DOHH2 (cell line): ENCODE measurements at regions not wholly inside any gene's neighbourhood (a gene's known extent, or its start where the extent isn't known, plus 50 kb on each side); places are given as distances from the start of the nearest gene placed in this dataset.

Experiments used
- H3F3A ChIP-seq: fragments of 200-600 bp; sonication (generic), shearing (Covaris generic); 2 replicates; pipeline ENCODE4 v1.6.0; 2016; ENCODE audit warnings: antibody characterized with exemption, mild to moderate bottlenecking; ENCODE audit not compliant: control insufficient read depth, insufficient read depth
- H3K27ac ChIP-seq: fragments of 200-600 bp; sonication (generic); 2 replicates; pipeline ENCODE4 v1.5.1; 2014; ENCODE audit warnings: low read depth, mild to moderate bottlenecking, low read length, moderate library complexity
- H3K27me3 ChIP-seq: fragments of 200-600 bp; sonication (generic); 2 replicates; pipeline ENCODE4 v1.6.1; 2014; ENCODE audit warnings: mild to moderate bottlenecking, low read length, mixed read lengths; ENCODE audit not compliant: control insufficient read depth
- H3K36me3 ChIP-seq: fragments of 200-600 bp; sonication (generic); 2 replicates; pipeline ENCODE4 v1.6.1; 2014; ENCODE audit warnings: mild to moderate bottlenecking, low read length, moderate library complexity, mixed read lengths; ENCODE audit not compliant: control insufficient read depth
- H3K4me1 ChIP-seq: fragments of 200-600 bp; sonication (generic); 2 replicates; pipeline ENCODE4 v1.6.1; 2014; ENCODE audit warnings: mild to moderate bottlenecking, low read length, mixed read lengths; ENCODE audit not compliant: control insufficient read depth
- H3K4me2 ChIP-seq: fragments of 200-600 bp; sonication (generic); 2 replicates; pipeline ENCODE4 v1.6.0; 2014; ENCODE audit warnings: mild to moderate bottlenecking, low read length, moderate library complexity
- H3K4me3 ChIP-seq: fragments of 200-600 bp; sonication (generic); 2 replicates; pipeline ENCODE4 v1.5.1; 2014; ENCODE audit warnings: mild to moderate bottlenecking, low read length, mixed read lengths
- H3K79me2 ChIP-seq: fragments of 200-600 bp; sonication (generic); 2 replicates; pipeline ENCODE4 v1.6.1; 2014; ENCODE audit warnings: mild to moderate bottlenecking, low read length, mixed read lengths; ENCODE audit not compliant: control insufficient read depth
- H3K9me2 ChIP-seq: fragments of 200-600 bp; sonication (generic); replicated peaks from 2 replicates; pipeline ENCODE4 v1.6.1; 2014; ENCODE audit warnings: mild to moderate bottlenecking, low read length, mixed read lengths; ENCODE audit not compliant: control insufficient read depth
- H3K9me3 ChIP-seq: fragments of 200-600 bp; sonication (generic); 2 replicates; pipeline ENCODE4 v1.6.1; 2014; ENCODE audit warnings: antibody characterized with exemption, low read length, mixed read lengths; ENCODE audit not compliant: control insufficient read depth, insufficient read depth
- H4K20me1 ChIP-seq: fragments of 200-600 bp; sonication (generic); 2 replicates; pipeline ENCODE4 v1.6.0; 2014; ENCODE audit warnings: low read depth, mild to moderate bottlenecking, antibody characterized with exemption, low read length, moderate library complexity; ENCODE audit not compliant: control insufficient read depth, insufficient read depth
- EZH2phosphoT487 ChIP-seq: fragments of 200-600 bp; sonication (generic); IDR thresholded peaks from 2 replicates; pipeline ENCODE4 v1.6.1; 2017; ENCODE audit warnings: borderline replicate concordance, mild to moderate bottlenecking, antibody characterized with exemption, low read length, moderate library complexity, mixed read lengths
- TF ChIP-seq, protein P1 (sequence below): fragments of 200-600 bp; sonication (generic); IDR thresholded peaks from one replicate; pipeline ENCODE4 v1.5.1; 2014; ENCODE audit warnings: antibody characterized with exemption, mild to moderate bottlenecking, low read depth, low read length; ENCODE audit not compliant: poor library complexity, severe bottlenecking

DNA sequence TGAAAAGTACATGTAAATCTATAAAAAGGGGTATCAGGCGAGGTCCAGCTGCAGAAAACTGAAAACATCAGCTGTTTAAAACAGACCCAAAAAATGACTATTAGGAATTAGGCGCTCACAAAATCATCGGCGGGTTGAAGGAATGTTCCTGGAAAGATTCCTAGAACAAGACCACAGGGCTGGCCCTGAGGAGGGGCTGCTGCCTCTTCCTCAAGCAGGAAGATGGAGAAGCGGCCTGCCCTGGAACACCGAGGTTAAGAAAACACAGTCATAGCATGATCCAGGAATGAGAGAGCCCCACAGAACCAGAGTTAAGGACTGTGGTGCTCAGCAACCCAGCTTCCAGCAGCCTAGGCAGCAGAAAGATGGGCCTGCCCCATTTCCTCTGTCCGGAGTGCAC, 78.4 kb downstream of the C11orf91 start:
- Histone ChIP-seq H3K36me3 (0 out of 2 replicates have a peak, but pooled peaks cover 6% of the 10 kb centered on the region), H3K4me2 (no peak overlapping the region), H4K20me1 (no peaks in the 10 kb centered on the region), H3K79me2 (no peaks in the 10 kb centered on the region), H3K4me1 (no peaks in the 10 kb centered on the region), H3K4me3 (no peak overlapping the region), H3K27ac (no peak overlapping the region), H3K9me2 (no peaks in the 10 kb centered on the region), H3K27me3 (no peaks in the 10 kb centered on the region), H3K9me3 (no peaks in the 10 kb centered on the region), H3F3A (no peaks in the 10 kb centered on the region)
- TF ChIP-seq EZH2phosphoT487, result no peak
- TF ChIP-seq, protein P1, sequence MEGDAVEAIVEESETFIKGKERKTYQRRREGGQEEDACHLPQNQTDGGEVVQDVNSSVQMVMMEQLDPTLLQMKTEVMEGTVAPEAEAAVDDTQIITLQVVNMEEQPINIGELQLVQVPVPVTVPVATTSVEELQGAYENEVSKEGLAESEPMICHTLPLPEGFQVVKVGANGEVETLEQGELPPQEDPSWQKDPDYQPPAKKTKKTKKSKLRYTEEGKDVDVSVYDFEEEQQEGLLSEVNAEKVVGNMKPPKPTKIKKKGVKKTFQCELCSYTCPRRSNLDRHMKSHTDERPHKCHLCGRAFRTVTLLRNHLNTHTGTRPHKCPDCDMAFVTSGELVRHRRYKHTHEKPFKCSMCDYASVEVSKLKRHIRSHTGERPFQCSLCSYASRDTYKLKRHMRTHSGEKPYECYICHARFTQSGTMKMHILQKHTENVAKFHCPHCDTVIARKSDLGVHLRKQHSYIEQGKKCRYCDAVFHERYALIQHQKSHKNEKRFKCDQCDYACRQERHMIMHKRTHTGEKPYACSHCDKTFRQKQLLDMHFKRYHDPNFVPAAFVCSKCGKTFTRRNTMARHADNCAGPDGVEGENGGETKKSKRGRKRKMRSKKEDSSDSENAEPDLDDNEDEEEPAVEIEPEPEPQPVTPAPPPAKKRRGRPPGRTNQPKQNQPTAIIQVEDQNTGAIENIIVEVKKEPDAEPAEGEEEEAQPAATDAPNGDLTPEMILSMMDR, result no peak

DNA sequence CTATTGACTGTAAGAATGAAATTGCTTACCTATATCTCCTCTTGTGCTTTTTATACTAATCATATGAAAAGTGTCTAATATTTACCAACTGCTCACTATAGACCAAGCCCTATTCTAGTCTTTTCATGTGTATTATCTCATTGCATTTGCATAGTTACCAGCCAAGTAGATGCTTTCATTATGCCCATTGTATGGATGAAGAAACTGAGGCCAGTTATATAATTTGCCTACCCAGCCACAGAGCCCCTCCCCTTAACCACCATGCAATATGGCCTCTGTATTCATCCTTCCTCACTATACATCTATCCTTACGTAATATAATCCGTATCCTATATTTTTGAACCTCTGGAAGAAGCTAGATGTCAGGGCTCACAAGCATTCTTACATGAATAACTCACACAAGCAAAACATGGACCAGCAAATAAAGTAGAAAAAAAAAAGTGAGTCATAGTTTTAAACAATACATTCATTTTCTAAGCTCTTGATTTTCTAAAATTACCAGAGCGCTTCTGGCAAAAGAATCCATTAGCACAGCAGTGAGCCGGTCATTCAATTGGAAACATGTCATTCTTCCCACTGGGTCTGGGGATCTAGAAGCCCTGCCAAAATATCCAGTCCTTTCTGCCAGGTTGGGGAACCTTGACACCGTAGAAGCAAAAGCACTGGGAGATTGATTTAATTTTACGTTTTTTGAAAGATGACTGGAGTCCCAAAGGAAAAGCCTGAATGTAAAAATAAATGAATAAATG, 80.0 kb downstream of the C11orf91 start:
- H3K27ac ChIP-seq, result no peak overlapping the region
- no peaks in the 10 kb centered on the region for H3F3A ChIP-seq
- TF ChIP-seq, protein P1, result no peak
- TF ChIP-seq EZH2phosphoT487, result no peak
- H3K9me3 ChIP-seq, result no peaks in the 10 kb centered on the region
- H3K4me2 ChIP-seq, result no peak overlapping the region
- H3K79me2 ChIP-seq, result no peaks in the 10 kb centered on the region
- H3K4me1 ChIP-seq, result no peaks in the 10 kb centered on the region
- 0 out of 2 replicates have a peak, but pooled peaks cover 6% of the 10 kb centered on the region for H3K36me3 ChIP-seq
- no peaks in the 10 kb centered on the region for H3K9me2 ChIP-seq
- H3K4me3 ChIP-seq, result no peak overlapping the region
- no peaks in the 10 kb centered on the region for H3K27me3 ChIP-seq
- no peaks in the 10 kb centered on the region for H4K20me1 ChIP-seq

DNA sequence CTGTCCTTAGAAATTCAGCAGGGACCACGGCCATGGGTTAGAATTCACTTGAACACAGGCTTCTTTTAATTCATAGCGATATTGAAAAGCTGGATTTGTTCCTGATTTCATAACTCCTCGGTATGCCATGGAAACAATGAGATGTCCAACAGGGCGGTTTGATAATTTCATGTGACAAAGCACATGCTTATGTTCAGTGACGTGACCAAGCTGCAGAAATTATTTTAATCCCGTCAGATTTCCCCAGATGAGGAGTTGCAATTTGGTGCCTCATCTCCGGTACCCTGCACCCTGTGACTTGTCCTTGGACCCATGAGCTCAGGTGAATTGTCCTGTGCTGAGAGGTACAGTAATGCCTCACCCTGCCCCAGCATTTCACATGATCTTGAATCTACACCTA, 81.7 kb downstream of the C11orf91 start:
- H3K9me3 ChIP-seq, result no peaks in the 10 kb centered on the region
- H3K4me1 ChIP-seq, result no peaks in the 10 kb centered on the region
- H3K36me3 ChIP-seq, result 0 out of 2 replicates have a peak, but pooled peaks cover 6% of the 10 kb centered on the region
- no peak overlapping the region for H3K27ac ChIP-seq
- no peaks in the 10 kb centered on the region for H3F3A ChIP-seq
- no peaks in the 10 kb centered on the region for H4K20me1 ChIP-seq
- no peak overlapping the region for H3K4me3 ChIP-seq
- TF ChIP-seq, protein P1, result no peak
- TF ChIP-seq EZH2phosphoT487, result no peak
- no peaks in the 10 kb centered on the region for H3K9me2 ChIP-seq
- no peak overlapping the region for H3K4me2 ChIP-seq
- no peaks in the 10 kb centered on the region for H3K27me3 ChIP-seq
- no peaks in the 10 kb centered on the region for H3K79me2 ChIP-seq
